ENCODE measurements at regions not wholly inside any gene's neighbourhood (a gene's known extent, or its start where the extent isn't known, plus 50 kb on each side); places are given as distances from the start of the nearest gene placed in this dataset.

GRCh38 chr10:126843299-126843934 is 61.8 kb upstream of the DOCK1 start:
- no peak for TF ChIP-seq CTCF (IDR thresholded peaks at IDR 0.05; ENCODE audit: low read depth, low read length, missing control alignments)
- no peak overlapping the region for H3K4me3 ChIP-seq (ENCODE audit: low read depth, low read length)
- no peak for DNase-seq (ENCODE audit: low read depth)

- no peak for DNase-seq (ENCODE audit: low read depth)
- no peak for TF ChIP-seq CTCF (IDR thresholded peaks at IDR 0.05; ENCODE audit: low read depth, low read length, missing control alignments)
- no peak overlapping the region for H3K4me3 ChIP-seq (ENCODE audit: low read depth, low read length)
Observed at GRCh38 chr10:126844406-126844805, 60.8 kb upstream of the DOCK1 start.

- TF ChIP-seq CTCF (IDR thresholded peaks at IDR 0.05; ENCODE audit: low read depth, low read length, missing control alignments), result no peak
- no peak overlapping the region for H3K4me3 ChIP-seq (ENCODE audit: low read depth, low read length)
- DNase-seq (ENCODE audit: low read depth), result no peak
Observed at GRCh38 chr10:126846469-126846868, 58.8 kb upstream of the DOCK1 start.

- DNase-seq (ENCODE audit: low read depth), result no peak
- TF ChIP-seq CTCF (IDR thresholded peaks at IDR 0.05; ENCODE audit: low read depth, low read length, missing control alignments), result no peak
- H3K4me3 ChIP-seq (ENCODE audit: low read depth, low read length), result no peak overlapping the region
Observed at GRCh38 chr10:126846959-126847358, 58.3 kb upstream of the DOCK1 start.

- TF ChIP-seq CTCF (IDR thresholded peaks at IDR 0.05; ENCODE audit: low read depth, low read length, missing control alignments), result no peak
- no peak overlapping the region for H3K4me3 ChIP-seq (ENCODE audit: low read depth, low read length)
- no peak for DNase-seq (ENCODE audit: low read depth)
Observed at GRCh38 chr10:126847666-126848065, 57.6 kb upstream of the DOCK1 start.

- no peak for TF ChIP-seq CTCF (IDR thresholded peaks at IDR 0.05; ENCODE audit: low read depth, low read length, missing control alignments)
- no peak overlapping the region for H3K4me3 ChIP-seq (ENCODE audit: low read depth, low read length)
- no peak for DNase-seq (ENCODE audit: low read depth)
Observed at GRCh38 chr10:126849646-126850045, 55.6 kb upstream of the DOCK1 start.

GRCh38 chr10:126851414-126852108 is 53.7 kb upstream of the DOCK1 start:
- no peak overlapping the region for H3K4me3 ChIP-seq (ENCODE audit: low read depth, low read length)
- TF ChIP-seq CTCF (IDR thresholded peaks at IDR 0.05; ENCODE audit: low read depth, low read length, missing control alignments), result no peak
- no peak for DNase-seq (ENCODE audit: low read depth)
